WTC11 (cell line): ENCODE measurements at regions not wholly inside any gene's neighbourhood (a gene's known extent, or its start where the extent isn't known, plus 50 kb on each side); places are given as distances from the start of the nearest gene placed in this dataset.

Experiments used
- ATAC-seq: fragments of 200-7000 bp; cut with Tn5 transposase; 2 replicates; pipeline ENCODE4 v1.10.0; 2021; ENCODE audit warnings: mild to moderate bottlenecking, moderate library complexity
- CTCF ChIA-PET: fragments of 300-600 bp; sonication (Branson Sonifier 250); formaldehyde crosslinking; loops from one replicate; lab custom pipeline; 2021; ENCODE audit warnings: antibody characterized with exemption; lab: Charles Lee
- POLR2A ChIA-PET: fragments of 350-600 bp; sonication (Branson Sonifier 250); formaldehyde crosslinking; loops from one replicate; lab custom pipeline; 2021; ENCODE audit warnings: antibody characterized with exemption; lab: Charles Lee
- DNase-seq: peaks from one replicate; pipeline ENCODE4 v3.0.0; 2021; ENCODE audit warnings: low spot score
- H3K27ac Mint-ChIP-seq: 2 replicates; pipeline ENCODE4 v1.8.0; 2021; ENCODE audit warnings: mixed read lengths
- H3K27me3 Mint-ChIP-seq: 2 replicates; pipeline ENCODE4 v1.8.0; 2021; ENCODE audit warnings: low read depth, mild to moderate bottlenecking, moderate library complexity, mixed read lengths
- H3K36me3 Mint-ChIP-seq: 2 replicates; pipeline ENCODE4 v1.8.0; 2021; ENCODE audit warnings: mixed read lengths
- H3K4me1 Mint-ChIP-seq: 2 replicates; pipeline ENCODE4 v1.8.0; 2022; ENCODE audit warnings: mixed read lengths
- H3K4me3 Mint-ChIP-seq: 2 replicates; pipeline ENCODE4 v1.8.0; 2021; ENCODE audit warnings: mild to moderate bottlenecking, moderate library complexity, mixed read lengths
- H3K9me3 Mint-ChIP-seq: 2 replicates; pipeline ENCODE4 v1.8.0; 2021; ENCODE audit warnings: mixed read lengths
- CBFB ChIP-seq: sonication (generic); formaldehyde crosslinking; IDR thresholded peaks from 2 replicates; pipeline ENCODE4 v1.8.1; 2022; ENCODE audit warnings: mild to moderate bottlenecking, low read depth, missing genetic modification reagents
- E2F4 ChIP-seq: sonication (generic); formaldehyde crosslinking; IDR thresholded peaks from 2 replicates; pipeline ENCODE4 v1.8.1; 2022; ENCODE audit warnings: low read depth, mild to moderate bottlenecking, moderate library complexity, missing genetic modification reagents, borderline replicate concordance
- E2F5 ChIP-seq: sonication (generic); formaldehyde crosslinking; IDR thresholded peaks from 2 replicates; pipeline ENCODE4 v1.8.1; 2022; ENCODE audit warnings: mild to moderate bottlenecking, moderate library complexity, missing genetic modification reagents
- ETV6 ChIP-seq: sonication (generic); formaldehyde crosslinking; IDR thresholded peaks from 2 replicates; pipeline ENCODE4 v1.8.1; 2022; ENCODE audit warnings: mild to moderate bottlenecking, missing genetic modification reagents
- FOXP4 ChIP-seq: sonication (generic); formaldehyde crosslinking; IDR thresholded peaks from 2 replicates; pipeline ENCODE4 v1.8.0; 2022; ENCODE audit warnings: mild to moderate bottlenecking, missing genetic modification reagents
- HMGXB4 ChIP-seq: sonication (generic); formaldehyde crosslinking; IDR thresholded peaks from 2 replicates; pipeline ENCODE4 v1.8.1; 2023; ENCODE audit warnings: mild to moderate bottlenecking, moderate library complexity, missing genetic modification reagents
- OVOL2 ChIP-seq: fragments of 250-450 bp; sonication (Bioruptor Pico); IDR thresholded peaks from 2 replicates; pipeline ENCODE4 v1.9.0; 2021; ENCODE audit warnings: mild to moderate bottlenecking, borderline replicate concordance
- PREB ChIP-seq: sonication (generic); formaldehyde crosslinking; IDR thresholded peaks from 2 replicates; pipeline ENCODE4 v1.8.1; 2022; ENCODE audit warnings: mild to moderate bottlenecking, missing genetic modification reagents, moderate library complexity, borderline replicate concordance
- SP1 ChIP-seq: sonication (generic); formaldehyde crosslinking; conservative IDR thresholded peaks from 2 replicates; pipeline ENCODE4 v1.8.1; 2022; ENCODE audit warnings: missing genetic modification reagents
- TEAD1 ChIP-seq: sonication (generic); formaldehyde crosslinking; IDR thresholded peaks from 2 replicates; pipeline ENCODE4 v1.8.0; 2022; ENCODE audit warnings: mild to moderate bottlenecking, missing genetic modification reagents
- TEAD4 ChIP-seq: sonication (generic); formaldehyde crosslinking; IDR thresholded peaks from 2 replicates; pipeline ENCODE4 v1.8.0; 2022; ENCODE audit warnings: mild to moderate bottlenecking, missing genetic modification reagents
- ZBTB21 ChIP-seq: sonication (generic); formaldehyde crosslinking; IDR thresholded peaks from 2 replicates; pipeline ENCODE4 v1.8.1; 2023; ENCODE audit warnings: mild to moderate bottlenecking, missing genetic modification reagents, borderline replicate concordance
- ZNF232 ChIP-seq: sonication (generic); formaldehyde crosslinking; IDR thresholded peaks from 2 replicates; pipeline ENCODE4 v1.8.0; 2022; ENCODE audit warnings: mild to moderate bottlenecking, missing genetic modification reagents
- ZNF416 ChIP-seq: fragments of 250-450 bp; sonication (Bioruptor Pico); IDR thresholded peaks from 2 replicates; pipeline ENCODE4 v1.9.0; 2021; ENCODE audit warnings: mild to moderate bottlenecking, inconsistent platforms
- ZNF423 ChIP-seq: fragments of 250-450 bp; sonication (Bioruptor Pico); IDR thresholded peaks from 2 replicates; pipeline ENCODE4 v2.1.2; 2022; ENCODE audit warnings: mild to moderate bottlenecking, moderate library complexity
- ZSCAN18 ChIP-seq: fragments of 250-450 bp; sonication (Bioruptor Pico); IDR thresholded peaks from 2 replicates; pipeline ENCODE4 v2.1.2; 2022; ENCODE audit warnings: mild to moderate bottlenecking, moderate library complexity

GRCh38 chr20:56859039-56859800 lies 230.1 kb downstream of the TFAP2C start (continued):
- TF ChIP-seq FOXP4 (CRISPR knock-in tag) (no peak), OVOL2 (CRISPR knock-in tag) (no peak)

- CTCF ChIA-PET: interaction anchor here (0.5 to 4.1 kb wide), 9 partner anchors 12 to 940 kb away, joined by 3 to 43 read pairs (median 4); partner anchors contain the start of gene TFAP2C
- H3K4me1 Mint-ChIP-seq: peaks cover 41% of the 10 kb centered on the region
- peak overlapping the region; percentile 49 for H3K4me3 Mint-ChIP-seq
- peak; percentile 89 for ATAC-seq
- DNase-seq: peak; percentile 40
- TF ChIP-seq SP1 (CRISPR knock-in tag) (no peak), ZNF232 (CRISPR knock-in tag) (no peak), ETV6 (CRISPR knock-in tag) (no peak), ZSCAN18 (CRISPR knock-in tag) (no peak), ZBTB21 (CRISPR knock-in tag) (no peak), TEAD1 (CRISPR knock-in tag) (no peak), E2F4 (CRISPR knock-in tag) (no peak), ZNF416 (CRISPR knock-in tag) (no peak), TEAD4 (CRISPR knock-in tag) (no peak), PREB (CRISPR knock-in tag) (no peak), CBFB (CRISPR knock-in tag) (no peak), E2F5 (CRISPR knock-in tag) (no peak), HMGXB4 (CRISPR knock-in tag) (no peak), ZNF423 (CRISPR knock-in tag) (no peak)
- no peaks in the 10 kb centered on the region for H3K36me3 Mint-ChIP-seq
- H3K27me3 Mint-ChIP-seq: peaks cover 20% of the 10 kb centered on the region
- POLR2A ChIA-PET: interaction anchor here (0.6 to 1.3 kb wide), 2 partner anchors 15 to 287 kb away, joined by 3 read pairs; no protein-coding TSS in a partner anchor
- no peaks in the 10 kb centered on the region for H3K9me3 Mint-ChIP-seq
- no peak overlapping the region for H3K27ac Mint-ChIP-seq
Observed at GRCh38 chr20:56859801-56860261, 230.7 kb downstream of the TFAP2C start.
